ENCODE measurements at regions not wholly inside any gene's neighbourhood (a gene's known extent, or its start where the extent isn't known, plus 50 kb on each side); places are given as distances from the start of the nearest gene placed in this dataset.

- TF ChIP-seq REST (IDR thresholded peaks at IDR 0.05; ENCODE audit: unreplicated experiment), result no peak
Measured at GRCh38 chr5:145210020-145210419, 625.1 kb downstream of the PRELID2 start (continued).

GRCh38 chr5:145205546-145205945, 629.6 kb downstream of the PRELID2 start:
- Mint-ChIP-seq H3K36me3 (ENCODE audit: low read depth) (no peaks in the 10 kb centered on the region), H3K9me3 (no peaks in the 10 kb centered on the region), H3K4me1 (0 out of 3 replicates have a peak, but pooled peaks cover 2% of the 10 kb centered on the region), H3K4me3 (no peak overlapping the region), H3K27me3 (ENCODE audit: insufficient read depth, low read depth, poor library complexity) (no peaks in the 10 kb centered on the region), H3K27ac (no peak overlapping the region)
- no peaks in the 10 kb centered on the region for H3K36me3 ChIP-seq (ENCODE audit: insufficient read depth)
- no peak overlapping the region for H3K4me2 ChIP-seq
- DNase-seq (ENCODE audit: low spot score) (no peak), ATAC-seq (no peak)
- no peak overlapping the region for H2AFZ ChIP-seq
- H3K27me3 ChIP-seq (ENCODE audit: insufficient read depth), result no peaks in the 10 kb centered on the region
- no peaks in the 10 kb centered on the region for H3F3A ChIP-seq (replicated peaks; ENCODE audit: low read depth)
- no peaks in the 10 kb centered on the region for H4K20me1 ChIP-seq (replicated peaks; ENCODE audit: insufficient read depth)
- no peaks in the 10 kb centered on the region for H3K4me1 ChIP-seq (ENCODE audit: insufficient read depth)
- no peaks in the 10 kb centered on the region for H3K79me2 ChIP-seq (replicated peaks; ENCODE audit: insufficient read depth)
- no peak overlapping the region for H3K27ac ChIP-seq (ENCODE audit: low read depth)
- peaks cover 6% of the 10 kb centered on the region; the same call in 1 of the 2 replicates for H3K9me2 ChIP-seq (ENCODE audit: insufficient read depth)
- H3K4me3 ChIP-seq, result no peak overlapping the region
- TF ChIP-seq POLR2AphosphoS5 (IDR thresholded peaks at IDR 0.05; ENCODE audit: low read depth), result no peak
- TF ChIP-seq ETS1 (IDR thresholded peaks at IDR 0.05), result no peak
- no peak for TF ChIP-seq ZNF331 (CRISPR knock-in tag; IDR thresholded peaks at IDR 0.05; ENCODE audit: low read depth)
- no peak for TF ChIP-seq CTCF (conservative IDR thresholded peaks at IDR 0.05; ENCODE audit: low read depth in 2 of 2)
- TF ChIP-seq CREB1 (CRISPR knock-in tag; IDR thresholded peaks at IDR 0.05; ENCODE audit: low read depth), result no peak
- no peak for TF ChIP-seq JUNB (IDR thresholded peaks at IDR 0.05; ENCODE audit: unreplicated experiment)
- TF ChIP-seq ZNF462 (CRISPR knock-in tag; IDR thresholded peaks at IDR 0.05), result no peak
- TF ChIP-seq EZH2phosphoT487 (IDR thresholded peaks at IDR 0.05; ENCODE audit: unreplicated experiment), result no peak
- no peak for TF ChIP-seq NANOG (IDR thresholded peaks at IDR 0.05; ENCODE audit: borderline replicate concordance)

All from GM23338 (cell line).